Mesothelial cell of epicardium (in vitro differentiated cells): ENCODE measurements at regions not wholly inside any gene's neighbourhood (a gene's known extent, or its start where the extent isn't known, plus 50 kb on each side); places are given as distances from the start of the nearest gene placed in this dataset.

Source experiments
- DNase-seq, 2 experiments: peaks; one replicate each; pipeline ENCODE4 v3.0.0; 2021; ENCODE audit warnings: low spot score in 2 of 2; ENCODE audit not compliant: unreplicated experiment in 2 of 2
- H3K27ac Mint-ChIP-seq: 2 replicates; pipeline ENCODE4 v1.8.0; 2021; ENCODE audit warnings: mixed read lengths
- H3K27me3 Mint-ChIP-seq: 2 replicates; pipeline ENCODE4 v1.8.0; 2021; ENCODE audit warnings: low read depth, mixed read lengths
- H3K36me3 Mint-ChIP-seq: 2 replicates; pipeline ENCODE4 v1.8.0; 2021; ENCODE audit warnings: mixed read lengths
- H3K4me1 Mint-ChIP-seq: 2 replicates; pipeline ENCODE4 v1.8.0; 2021; ENCODE audit warnings: mixed read lengths
- H3K4me3 Mint-ChIP-seq: 2 replicates; pipeline ENCODE4 v1.8.0; 2021; ENCODE audit warnings: mild to moderate bottlenecking, moderate library complexity, mixed read lengths
- H3K9me3 Mint-ChIP-seq: 2 replicates; pipeline ENCODE4 v1.8.0; 2021; ENCODE audit warnings: mixed read lengths
- CTCF ChIP-seq: fragments of 200-600 bp; sonication (generic); IDR thresholded peaks from one replicate; pipeline ENCODE4 v1.5.0; 2021; ENCODE audit warnings: antibody characterized with exemption; ENCODE audit not compliant: unreplicated experiment

- Mint-ChIP-seq H3K4me1 (peaks cover 4% of the 10 kb centered on the region), H3K36me3 (no peaks in the 10 kb centered on the region), H3K27ac (no peak overlapping the region), H3K9me3 (no peaks in the 10 kb centered on the region), H3K27me3 (no peaks in the 10 kb centered on the region), H3K4me3 (no peak overlapping the region)
- no peak for TF ChIP-seq CTCF
- DNase-seq, result no peak
These were observed 150.8 kb downstream of the SH3BGRL2 start for GRCh38 chr6:79781916-79782315.

GRCh38 chr6:79780881-79781280, 149.8 kb downstream of the SH3BGRL2 start:
- Mint-ChIP-seq H3K36me3 (no peaks in the 10 kb centered on the region), H3K4me1 (peaks cover 4% of the 10 kb centered on the region), H3K4me3 (no peak overlapping the region), H3K27me3 (no peaks in the 10 kb centered on the region), H3K9me3 (no peaks in the 10 kb centered on the region), H3K27ac (no peak overlapping the region)
- no peak for DNase-seq
- TF ChIP-seq CTCF, result no peak

- no peaks in the 10 kb centered on the region for H3K27me3 Mint-ChIP-seq
- H3K36me3 Mint-ChIP-seq, result no peaks in the 10 kb centered on the region
- TF ChIP-seq CTCF, result no peak
- no peak overlapping the region for H3K27ac Mint-ChIP-seq
- DNase-seq, result no peak
- H3K4me3 Mint-ChIP-seq, result no peak overlapping the region
- no peaks in the 10 kb centered on the region for H3K9me3 Mint-ChIP-seq
- peaks cover 4% of the 10 kb centered on the region for H3K4me1 Mint-ChIP-seq
These were observed 147.7 kb downstream of the SH3BGRL2 start for GRCh38 chr6:79778816-79779215.

- peak; percentile 72 to 94 for DNase-seq
- Mint-ChIP-seq H3K4me3 (peak overlapping the region; percentile 70), H3K27ac (peak overlapping the region; percentile 44), H3K9me3 (no peaks in the 10 kb centered on the region), H3K4me1 (peaks cover 4% of the 10 kb centered on the region), H3K27me3 (no peaks in the 10 kb centered on the region), H3K36me3 (no peaks in the 10 kb centered on the region)
- TF ChIP-seq CTCF, result peak; percentile 99
These were observed 146.8 kb downstream of the SH3BGRL2 start for GRCh38 chr6:79777713-79778579.

- Mint-ChIP-seq H3K4me1 (peaks cover 4% of the 10 kb centered on the region), H3K27ac (no peak overlapping the region), H3K27me3 (no peaks in the 10 kb centered on the region), H3K4me3 (no peak overlapping the region), H3K36me3 (no peaks in the 10 kb centered on the region), H3K9me3 (no peaks in the 10 kb centered on the region)
- no peak for DNase-seq
- no peak for TF ChIP-seq CTCF
These were observed 144.9 kb downstream of the SH3BGRL2 start for GRCh38 chr6:79776076-79776475.
